ENCODE measurements at regions not wholly inside any gene's neighbourhood (a gene's known extent, or its start where the extent isn't known, plus 50 kb on each side); places are given as distances from the start of the nearest gene placed in this dataset.
"Not testable (repeated sequence)": the region's sequence is repeated elsewhere in the genome, so short reads cannot be mapped to it uniquely, and the experiment has no call there.

DNA sequence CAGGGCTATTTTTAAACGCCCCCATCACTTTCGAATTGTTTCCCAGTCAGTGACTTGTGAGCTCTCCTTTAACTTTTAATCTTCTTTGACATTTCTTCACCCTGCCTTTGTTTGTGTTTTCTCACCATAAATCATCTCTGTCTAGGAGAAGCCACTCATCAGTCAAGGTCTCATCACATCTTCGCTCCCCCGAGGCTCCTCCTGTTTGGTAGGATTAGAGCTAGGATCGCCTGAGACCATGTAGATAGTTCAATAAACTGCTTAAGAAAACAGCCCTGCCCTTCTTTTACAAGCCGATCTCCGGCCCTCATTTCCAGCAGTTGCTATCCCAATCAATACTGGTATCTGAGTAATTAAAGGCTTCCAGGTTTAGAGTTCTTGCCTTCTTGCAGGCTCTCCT is 472.8 kb upstream of the ADARB2 start:
- FAIRE-seq (no peak), DNase-seq (ENCODE audit: low spot score) (no peak)

DNA sequence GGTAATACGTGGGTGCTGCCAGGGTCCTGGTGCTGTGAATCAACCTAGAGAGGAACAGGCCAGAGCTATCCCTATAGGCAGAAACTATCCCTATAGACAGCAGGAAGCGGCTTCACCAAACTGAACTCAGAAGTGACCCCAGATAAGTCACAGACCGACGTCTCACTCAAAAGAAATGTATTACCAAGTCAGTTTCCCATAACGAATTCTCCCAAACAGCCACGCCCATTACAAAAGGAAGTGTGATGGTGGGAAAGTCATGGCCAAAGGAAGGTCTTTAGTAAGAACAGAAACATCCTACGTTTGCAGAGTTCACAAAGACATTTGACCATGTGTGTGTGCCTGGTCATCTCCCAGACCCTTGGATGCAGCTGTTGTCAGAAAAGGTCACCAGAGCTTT is 470.8 kb upstream of the ADARB2 start:
- FAIRE-seq, result no peak

DNA sequence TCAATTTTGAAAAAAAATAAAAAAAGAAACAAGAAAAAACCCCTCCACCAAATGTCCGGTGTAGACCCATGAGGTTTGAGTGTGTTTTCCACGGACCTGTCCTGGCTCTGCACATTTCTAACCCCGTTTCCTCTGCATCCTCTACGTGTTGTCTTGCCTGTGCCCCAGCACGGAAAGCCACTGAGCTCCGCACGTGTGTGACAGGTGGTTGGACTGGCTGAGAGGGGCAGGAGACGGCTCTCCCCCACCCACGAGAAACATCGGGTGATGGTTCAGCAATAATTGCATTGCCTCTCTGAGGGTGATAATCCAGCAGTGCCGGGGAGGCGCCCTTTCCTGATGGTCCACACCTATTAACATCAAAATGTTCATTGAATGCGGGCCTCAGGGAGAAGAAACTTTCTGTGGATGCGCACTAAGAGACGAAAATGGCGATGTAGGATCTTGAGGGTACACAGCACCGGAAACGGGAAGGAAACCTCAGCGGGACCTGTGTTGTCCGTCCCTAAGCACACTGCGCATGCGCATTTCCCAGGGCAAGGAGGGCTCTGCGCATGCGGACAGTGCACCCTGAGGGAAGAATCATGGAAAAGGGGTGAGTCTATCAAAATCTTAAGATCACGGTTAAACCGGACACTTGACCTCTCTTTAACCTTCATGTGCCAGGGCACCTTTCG is 470.1 kb upstream of the ADARB2 start:
- no peak for FAIRE-seq
- DNase-seq (ENCODE audit: low spot score), result no peak

More for the DNA sequence above, 470.8 kb upstream of the ADARB2 start:
- DNase-seq (ENCODE audit: low spot score), result no peak

DNA sequence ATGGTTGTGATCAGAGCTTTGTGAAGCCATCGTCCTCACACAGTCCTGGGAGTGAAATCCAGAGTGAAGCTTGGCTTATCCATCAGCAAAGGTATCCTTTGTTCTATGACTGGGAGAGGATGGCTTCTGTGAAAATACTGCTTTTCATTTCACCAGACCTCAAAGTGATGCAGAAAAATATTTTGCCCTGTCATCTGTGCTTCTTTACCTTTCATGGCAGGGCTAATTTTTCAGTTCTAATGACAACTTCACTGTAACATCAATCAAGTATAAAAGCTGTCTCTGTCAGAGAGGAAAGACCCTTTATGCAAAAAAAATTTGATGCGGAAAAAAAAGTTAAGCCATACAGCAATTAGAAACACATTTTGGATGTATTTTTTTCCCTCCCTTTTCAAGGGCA is 468.1 kb upstream of the ADARB2 start:
- FAIRE-seq (no peak), DNase-seq (ENCODE audit: low spot score) (no peak)

DNA sequence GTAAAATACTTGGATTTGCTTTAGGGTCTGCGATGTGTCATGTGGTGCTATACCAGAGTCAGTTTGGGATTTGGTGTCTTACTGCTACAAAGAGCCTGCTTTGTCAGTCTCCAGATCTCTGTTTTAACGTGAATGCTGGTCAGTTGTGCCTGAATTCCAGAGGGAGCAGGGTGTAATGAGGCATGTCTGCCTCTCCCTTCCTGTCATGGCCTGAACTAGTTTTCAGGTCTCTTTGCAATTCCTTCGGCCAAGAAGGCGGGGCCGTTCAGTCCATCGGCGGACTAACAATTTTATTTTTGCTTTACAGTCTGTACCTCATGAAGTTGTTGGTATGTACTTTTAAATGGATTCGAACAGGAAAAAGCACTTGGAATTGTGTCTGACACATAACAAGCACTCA is 465.1 kb upstream of the ADARB2 start:
- FAIRE-seq (peak; percentile 83), DNase-seq (ENCODE audit: low spot score) (peak; percentile 55)

DNA sequence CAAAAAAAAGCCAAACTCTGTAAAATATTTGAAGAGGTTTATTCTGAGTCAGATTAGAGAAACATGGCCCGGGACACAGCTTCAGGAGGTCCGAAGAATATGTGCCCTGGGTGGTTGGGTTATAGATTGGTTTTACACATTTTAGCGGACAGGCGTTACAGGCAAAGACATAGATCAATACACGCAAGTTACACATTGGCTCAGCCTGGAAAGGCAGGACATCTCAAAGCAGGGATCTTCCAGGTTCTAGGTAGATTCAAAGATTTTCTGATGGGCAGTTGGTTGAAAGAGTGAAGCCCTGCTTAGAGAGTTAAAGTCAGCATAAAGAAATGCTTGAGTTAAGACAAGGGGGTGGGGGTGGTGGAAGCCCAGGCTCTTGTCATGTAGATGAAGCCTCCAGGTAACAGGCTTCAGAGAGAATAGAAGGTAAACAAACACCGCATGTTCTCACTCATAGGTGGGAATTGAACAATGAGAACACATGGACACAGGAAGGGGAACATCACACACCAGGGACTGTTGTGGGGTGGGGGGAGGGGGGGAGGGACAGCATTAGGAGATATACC is 464.3 kb upstream of the ADARB2 start:
- no peak for DNase-seq (ENCODE audit: low spot score)
- no peak for FAIRE-seq

DNA sequence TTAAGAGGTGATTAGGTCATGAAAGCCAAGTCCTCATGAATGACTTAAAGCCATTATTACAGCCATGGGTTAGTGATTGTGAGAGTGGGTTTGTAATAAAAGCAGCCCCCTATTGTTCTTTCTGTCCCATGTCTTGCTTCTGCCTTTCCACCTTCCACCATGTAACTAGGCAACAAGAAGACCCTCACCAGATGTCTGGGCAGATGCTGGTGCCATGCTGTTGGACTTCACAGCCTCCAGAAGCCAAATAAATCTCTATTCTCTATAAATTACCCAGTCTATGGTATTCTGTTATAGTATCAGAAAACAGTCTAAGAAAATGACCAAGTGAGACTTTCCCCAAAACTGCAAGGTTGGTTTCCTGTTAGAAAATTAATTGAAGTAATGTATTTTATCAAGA is 460.3 kb upstream of the ADARB2 start:
- no peak for DNase-seq (ENCODE audit: low spot score)
- FAIRE-seq, result no peak

DNA sequence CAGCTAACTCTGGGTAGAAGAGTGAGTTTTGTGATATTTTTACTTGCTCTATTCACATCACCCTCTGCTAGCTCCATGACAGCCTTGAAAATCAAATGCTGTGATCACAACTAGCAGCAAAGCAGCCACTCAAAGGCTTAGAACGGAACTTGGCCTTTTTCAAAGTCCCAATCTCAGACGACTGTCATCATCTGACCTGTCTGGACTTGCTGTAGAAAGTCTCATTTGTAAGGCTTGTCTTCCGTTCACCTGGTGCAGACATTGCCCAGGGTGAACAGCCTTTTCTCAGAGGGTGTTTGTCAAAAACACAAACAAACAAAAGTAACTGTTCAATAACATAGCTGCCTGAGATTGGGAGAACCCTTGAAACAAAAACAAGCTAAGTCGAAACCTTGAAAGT is 458.9 kb upstream of the ADARB2 start:
- FAIRE-seq, result no peak
- no peak for DNase-seq (ENCODE audit: low spot score)

DNA sequence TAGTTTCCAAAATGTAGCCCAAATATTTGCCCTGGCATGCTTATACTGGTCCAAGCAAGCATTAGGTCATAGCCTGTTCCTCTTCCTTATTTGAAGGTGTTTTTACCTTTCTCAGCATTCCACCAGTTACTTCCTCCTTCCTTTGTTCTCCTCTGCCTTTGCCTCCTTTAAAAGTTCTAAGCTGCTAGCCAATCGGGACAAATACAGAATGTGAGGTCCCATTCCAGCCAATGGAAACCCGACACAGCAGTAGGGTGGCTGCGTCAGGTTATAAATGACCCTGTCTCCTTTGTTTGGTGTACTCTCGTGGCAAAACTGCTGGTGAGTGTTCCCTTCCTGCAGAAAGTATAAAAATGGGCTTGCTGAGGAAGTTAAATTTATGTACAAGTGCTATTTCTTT is 452.0 kb upstream of the ADARB2 start:
- not testable (repeated sequence) for FAIRE-seq; DNase-seq (ENCODE audit: low spot score)

DNA sequence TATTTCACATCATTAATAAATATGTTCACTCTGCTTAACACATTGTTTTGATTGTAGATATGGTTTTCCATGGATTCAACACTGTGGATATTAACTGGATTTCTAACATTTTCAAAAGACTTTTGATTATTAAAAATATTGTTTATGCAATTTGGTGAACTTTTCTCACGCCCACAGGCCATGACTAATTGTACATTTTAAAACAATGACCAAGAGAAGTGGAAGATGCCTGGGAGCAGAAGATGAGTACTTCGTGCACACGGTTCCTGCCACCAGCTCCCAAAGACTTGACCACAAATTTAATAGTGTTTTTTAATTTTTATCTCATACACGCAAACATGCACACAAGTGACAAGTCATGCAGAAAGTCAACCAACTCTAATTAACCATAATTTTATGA is 451.0 kb upstream of the ADARB2 start:
- DNase-seq (ENCODE audit: low spot score), result no peak
- no peak for FAIRE-seq

DNA sequence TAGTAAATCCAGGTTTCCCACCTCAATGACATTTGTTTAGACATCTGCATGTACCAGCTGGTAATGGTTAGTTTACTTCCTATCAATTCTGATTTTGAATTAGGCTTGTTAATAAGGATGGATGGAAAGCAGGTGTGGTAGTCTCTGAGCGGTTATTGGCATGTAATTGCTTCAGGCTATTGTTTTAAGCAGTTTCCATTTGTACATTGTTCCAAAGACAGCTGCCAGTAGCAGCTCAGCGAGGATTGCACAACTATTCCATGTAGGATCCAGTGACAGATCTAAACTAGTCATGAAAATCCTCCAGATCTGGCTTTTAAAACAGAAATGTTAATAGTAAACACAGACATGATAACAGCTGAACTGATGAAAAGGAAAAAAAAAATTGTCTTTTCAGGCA is 436.0 kb upstream of the ADARB2 start:
- DNase-seq (ENCODE audit: low spot score), result no peak
- FAIRE-seq, result no peak

DNA sequence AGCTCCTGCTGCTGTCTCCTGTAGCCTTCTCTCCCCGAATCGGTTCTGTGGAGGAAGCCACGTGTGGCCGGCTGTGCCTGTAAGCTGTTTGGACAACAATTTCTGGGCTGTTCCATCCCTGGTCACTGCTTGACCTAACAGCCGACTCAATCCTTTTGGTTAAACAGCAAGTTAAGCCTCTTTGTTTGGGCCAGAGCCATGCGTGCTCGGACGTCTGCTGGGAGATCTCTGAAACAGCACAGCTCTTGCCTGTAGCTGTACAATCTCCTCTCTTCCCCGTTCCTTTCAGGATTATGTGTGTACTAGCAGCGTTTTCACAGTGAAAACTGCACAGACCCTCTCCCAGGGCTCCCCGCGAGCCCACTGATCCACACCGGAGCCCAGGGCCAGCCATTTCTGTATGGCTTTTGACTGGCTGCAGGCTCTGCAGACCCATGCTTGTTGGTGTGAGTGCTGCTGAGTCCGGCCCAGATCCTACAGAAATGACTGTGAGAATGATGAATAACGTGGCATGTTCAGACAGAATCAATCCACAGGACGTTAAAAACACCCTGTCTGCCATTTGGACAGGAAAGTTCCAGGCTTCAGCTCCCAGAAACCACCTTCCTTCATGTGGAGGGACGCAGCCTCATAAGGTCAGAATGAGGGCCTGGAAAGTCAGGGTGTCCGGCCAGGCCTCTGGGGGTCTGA is 428.6 kb upstream of the ADARB2 start:
- FAIRE-seq, result no peak
- no peak for DNase-seq (ENCODE audit: low spot score)

DNA sequence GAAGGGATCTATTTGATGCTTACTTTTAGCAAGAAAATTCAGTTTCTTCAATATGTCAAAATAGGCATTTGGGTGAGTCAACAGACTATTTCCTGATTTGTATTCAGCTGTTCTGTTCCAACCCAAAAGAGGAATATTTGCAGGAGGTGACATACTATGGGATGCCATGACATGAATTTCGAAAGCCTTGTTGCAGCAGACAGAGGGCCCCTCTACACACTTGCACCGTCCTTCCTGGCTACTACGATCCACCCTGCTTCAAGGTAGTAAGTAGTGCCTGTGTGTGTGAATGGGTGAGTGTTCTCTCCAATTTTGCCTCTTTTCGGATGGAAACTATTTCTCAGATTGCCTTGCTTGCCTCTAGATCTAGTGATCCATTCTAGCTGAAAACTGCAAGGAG is 413.0 kb upstream of the ADARB2 start:
- DNase-seq (ENCODE audit: low spot score) (no peak), FAIRE-seq (no peak)

DNA sequence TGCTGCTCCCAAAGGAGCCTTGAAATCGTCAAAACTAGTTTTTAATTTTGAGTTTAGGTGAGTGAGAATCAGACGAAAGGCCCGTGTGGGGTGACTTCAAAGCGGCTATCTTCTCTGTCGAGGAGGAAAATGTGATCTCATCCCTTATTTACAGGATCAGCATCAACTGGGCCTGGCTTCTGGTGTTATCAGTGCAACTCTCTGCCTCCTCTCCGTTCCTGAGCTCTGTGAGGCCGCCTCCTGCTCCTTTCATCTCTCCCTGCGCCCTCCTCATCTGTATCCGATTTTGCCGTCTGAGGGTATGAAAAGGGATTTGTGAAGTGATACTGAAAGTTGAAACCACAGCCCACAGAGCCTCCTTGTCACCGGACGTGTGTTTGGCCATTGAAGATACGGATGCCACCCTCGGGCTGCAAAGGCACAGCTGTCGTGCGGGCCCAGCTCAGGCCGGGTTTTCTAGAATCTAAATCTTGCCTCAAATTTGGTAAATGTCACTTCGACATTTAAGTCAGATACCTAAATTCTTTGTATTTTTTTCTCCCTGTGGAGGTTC is 408.7 kb upstream of the ADARB2 start:
- no peak for FAIRE-seq
- no peak for DNase-seq (ENCODE audit: low spot score)

DNA sequence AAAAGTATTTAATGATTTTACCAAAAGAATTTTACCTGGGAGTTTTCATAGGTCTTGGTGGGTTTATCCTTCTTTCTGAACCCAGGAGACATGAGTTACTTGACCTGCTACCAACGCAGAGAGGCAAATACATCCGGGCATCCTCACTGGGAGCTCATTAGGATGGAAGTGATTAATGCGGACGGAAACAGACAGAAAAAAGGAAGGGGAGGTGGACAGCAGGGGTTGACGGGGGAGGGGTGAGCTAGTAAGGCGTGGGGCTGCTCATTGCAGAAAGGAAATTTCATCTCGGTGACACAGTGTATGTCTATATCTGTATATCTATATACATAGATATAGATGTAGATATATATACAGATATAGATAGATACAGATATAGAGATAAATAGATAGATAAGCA is 408.2 kb upstream of the ADARB2 start:
- DNase-seq (ENCODE audit: low spot score) (no peak), FAIRE-seq (no peak)

DNA sequence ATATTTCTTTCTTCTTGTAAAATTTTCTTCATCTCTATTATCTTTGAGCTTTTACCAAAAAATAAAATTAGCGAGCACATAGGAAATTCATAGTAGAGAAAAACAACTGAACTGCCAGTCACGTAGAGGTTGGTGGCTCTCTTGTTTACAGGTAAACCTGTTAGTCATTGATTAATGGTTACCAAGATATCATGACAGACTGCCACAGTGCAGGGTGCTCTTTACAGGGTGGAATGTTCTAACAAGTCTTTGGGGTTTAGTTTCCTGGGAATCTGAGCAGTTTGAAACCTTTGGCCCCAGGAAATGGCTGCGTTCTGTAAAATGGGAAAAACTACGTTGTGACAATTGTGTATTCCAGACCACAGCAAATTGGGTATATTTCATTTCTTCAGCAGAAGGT is 407.3 kb upstream of the ADARB2 start:
- DNase-seq (ENCODE audit: low spot score) (no peak), FAIRE-seq (no peak)

DNA sequence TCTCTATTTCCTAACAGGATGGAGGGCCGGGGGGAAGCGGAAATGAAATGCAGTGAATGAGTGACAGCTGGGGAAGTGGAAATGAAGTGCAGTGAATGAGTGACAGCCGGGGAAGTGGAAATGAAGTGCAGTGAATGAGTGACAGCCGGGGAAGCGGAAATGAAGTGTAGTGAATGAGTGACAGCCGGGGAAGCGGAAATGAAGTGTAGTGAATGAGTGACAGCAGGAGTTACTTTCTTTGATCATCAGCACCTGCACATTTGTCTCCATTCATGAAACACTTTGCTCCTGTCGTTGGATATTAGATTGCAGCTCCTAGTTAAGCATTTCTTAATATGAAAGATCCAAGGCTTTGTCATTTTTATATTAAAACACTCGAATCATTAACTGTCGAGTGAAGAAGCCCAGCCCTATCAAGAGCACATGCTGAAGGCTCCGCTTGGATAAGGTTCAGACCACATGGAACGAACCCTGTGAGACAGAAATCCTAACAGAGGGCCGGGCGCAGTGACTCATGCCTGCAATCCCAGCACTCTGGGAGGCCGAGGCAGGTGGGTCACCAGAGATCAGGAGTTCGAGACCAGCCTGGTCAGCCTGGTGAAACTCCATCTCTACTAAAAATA is 406.0 kb upstream of the ADARB2 start:
- DNase-seq (ENCODE audit: low spot score), result no peak

DNA sequence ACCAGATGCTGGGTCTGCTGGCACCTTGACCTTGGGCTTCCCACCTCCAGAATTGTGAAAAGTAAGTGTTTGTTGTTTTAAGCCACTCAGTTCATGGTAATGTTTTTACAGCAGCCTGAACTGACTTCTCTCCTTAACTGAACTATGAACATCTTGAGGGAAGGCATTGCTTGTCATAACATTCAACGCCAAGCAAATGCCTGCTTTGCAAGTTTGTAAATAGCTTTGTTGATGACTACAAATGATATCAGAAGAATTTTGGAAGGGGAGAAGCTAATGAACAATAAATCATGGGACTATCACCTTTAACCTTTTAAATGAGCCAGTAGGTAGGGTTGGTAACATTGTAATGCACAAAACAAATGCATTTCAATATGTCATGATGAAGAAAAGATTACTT is 402.4 kb upstream of the ADARB2 start:
- no peak for FAIRE-seq
- no peak for DNase-seq (ENCODE audit: low spot score)

More for the DNA sequence above, 406.0 kb upstream of the ADARB2 start:
- FAIRE-seq, result no peak

DNA sequence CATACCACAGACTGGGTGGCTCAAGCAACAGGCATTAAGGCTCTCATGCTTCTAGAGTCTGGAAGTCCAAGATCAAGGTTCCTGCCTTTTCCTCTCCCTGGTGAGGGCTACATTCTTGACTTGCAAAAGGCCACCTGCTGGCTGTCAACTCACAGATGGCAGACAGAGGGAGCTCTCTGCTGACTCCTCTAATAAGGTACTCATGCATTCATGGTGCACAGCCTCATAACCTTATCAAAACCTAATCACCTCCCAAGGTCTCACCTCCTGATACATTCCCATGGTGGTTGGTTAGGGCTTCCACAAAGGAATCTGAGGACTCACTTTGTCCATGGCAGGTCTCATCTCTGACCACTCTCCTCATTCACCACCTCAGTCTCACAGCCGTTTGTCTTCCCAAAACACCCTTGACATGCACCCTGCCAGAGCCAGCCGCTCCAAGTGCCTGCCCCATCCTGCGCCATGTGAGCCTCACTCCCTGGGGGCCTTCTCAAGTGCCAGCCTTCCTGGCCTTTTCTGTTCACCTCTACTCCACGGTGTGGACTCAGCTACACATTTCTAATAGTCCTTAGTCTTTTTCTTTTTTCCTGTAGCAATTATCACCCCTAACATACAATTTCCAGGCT is 400.3 kb upstream of the ADARB2 start:
- DNase-seq (ENCODE audit: low spot score) (peak; percentile 30), FAIRE-seq (no peak)

DNA sequence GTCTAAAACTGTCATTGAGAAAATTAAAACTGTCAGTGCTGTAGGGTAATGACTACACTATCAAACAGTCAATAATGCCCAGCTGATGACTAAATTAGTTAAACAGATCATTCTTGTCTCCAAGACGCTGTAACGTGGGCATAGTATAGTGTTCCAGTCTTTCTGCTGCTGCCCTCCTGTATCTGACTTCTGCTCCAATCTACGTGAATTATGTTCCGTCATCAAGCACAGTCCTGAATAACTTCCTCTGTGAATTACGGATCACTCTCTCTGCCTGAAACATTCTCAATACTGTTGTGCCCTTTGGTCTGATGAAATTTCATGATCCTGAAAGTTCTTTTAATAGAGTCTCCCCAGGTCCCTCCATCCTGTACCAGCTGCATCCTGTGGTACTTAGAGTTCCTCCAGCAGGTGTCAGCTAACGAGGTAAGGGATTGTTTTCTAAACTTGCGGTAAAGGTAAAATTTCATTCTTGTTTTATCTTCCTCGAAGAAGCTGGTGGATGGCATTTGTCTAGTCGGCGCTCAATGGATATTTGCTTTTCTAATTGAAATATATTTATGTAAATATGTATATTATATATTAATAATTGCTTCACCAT is 393.5 kb upstream of the ADARB2 start:
- DNase-seq (ENCODE audit: low spot score) (no peak), FAIRE-seq (no peak)

DNA sequence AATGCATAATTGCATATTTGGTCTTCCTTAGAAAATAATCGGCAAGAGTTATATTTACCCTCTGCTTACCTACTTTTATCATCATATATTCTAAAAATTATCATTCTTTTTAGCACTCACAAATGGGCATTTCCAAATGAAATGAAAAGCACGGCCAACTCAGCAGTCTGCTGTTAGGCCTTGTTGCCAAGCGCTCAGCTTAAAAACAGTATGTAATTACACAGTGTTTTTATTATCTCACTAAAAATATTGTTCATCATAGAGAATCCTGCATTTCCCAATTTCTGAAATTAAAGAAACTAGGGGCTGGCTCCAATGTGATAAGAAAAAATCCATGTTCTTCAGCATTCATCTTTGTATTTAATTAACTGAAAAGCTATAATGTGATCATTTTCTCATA is 391.7 kb upstream of the ADARB2 start:
- no peak for DNase-seq (ENCODE audit: low spot score)
- no peak for FAIRE-seq
